NCI-H146 treated with DMSO at 0.1 percent for 48 hours (cell line): ENCODE measurements at regions not wholly inside any gene's neighbourhood (a gene's known extent, or its start where the extent isn't known, plus 50 kb on each side); places are given as distances from the start of the nearest gene placed in this dataset.
A peak's percentile ranks its signal among the peaks of the same experiment; 100 is the strongest.

Source experiments
- DNase-seq: peaks from one replicate; lab custom pipeline; 2025; ENCODE audit not compliant: unreplicated experiment; lab: John Stamatoyannopoulos, UW

DNA sequence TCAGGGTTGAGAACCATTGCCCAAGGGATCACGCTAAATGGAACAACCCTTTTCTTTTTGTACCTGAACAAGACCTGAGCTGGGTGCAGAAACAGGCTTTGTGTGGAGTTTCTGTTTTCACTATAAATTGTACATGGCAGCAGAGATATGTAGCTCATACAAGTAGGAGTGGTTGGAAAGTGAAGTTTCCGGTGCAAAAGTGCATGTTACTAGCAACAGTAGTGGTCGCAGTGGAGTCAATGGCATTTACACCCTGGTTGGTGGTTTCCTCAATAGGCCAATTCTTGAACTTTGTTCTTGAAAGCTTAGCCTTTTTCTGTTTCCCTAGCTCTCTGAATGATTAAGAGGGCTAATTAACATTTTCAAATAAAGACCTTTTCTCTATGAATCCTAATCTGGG lies 170.7 kb downstream of the NEBL start:
- DNase-seq = no peak

DNA sequence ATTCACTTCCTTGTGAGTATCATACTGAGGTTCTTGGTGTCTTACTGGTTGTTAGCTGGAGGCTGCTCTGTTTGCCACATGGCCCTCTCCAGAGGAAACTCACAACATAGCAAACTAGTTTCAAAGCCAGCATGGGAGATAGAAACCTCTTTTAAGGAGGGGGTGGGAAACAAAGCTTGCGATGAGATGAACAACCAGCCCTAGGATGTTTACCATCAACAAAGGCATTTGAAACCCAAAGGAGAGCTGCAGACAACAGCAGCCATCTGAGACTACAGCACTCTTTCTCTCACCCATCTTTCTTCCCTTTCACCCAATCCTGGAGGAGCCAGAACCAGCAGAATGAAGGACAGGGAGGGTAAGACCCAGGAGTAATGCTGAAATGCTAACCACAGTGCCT lies 182.1 kb downstream of the NEBL start:
- no peak for DNase-seq

DNA sequence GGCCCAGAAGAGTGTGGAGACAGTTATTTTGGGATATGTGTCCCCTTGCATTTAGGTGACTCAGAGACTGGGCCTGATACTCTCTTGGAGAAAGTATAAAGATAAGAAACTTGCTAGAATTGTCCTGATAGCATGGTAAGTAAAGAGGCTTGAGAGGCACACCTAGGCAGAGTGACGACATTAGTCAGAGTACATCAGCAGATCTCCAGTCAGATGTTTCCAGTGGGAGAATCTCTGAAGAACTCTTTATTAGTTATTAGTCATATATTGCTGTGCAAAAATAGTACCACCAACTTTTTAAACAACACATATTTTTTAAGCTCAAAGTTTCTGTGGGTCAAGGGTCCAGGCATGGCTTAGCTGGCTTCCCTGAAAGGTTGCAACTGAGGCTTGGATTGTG lies 182.6 kb downstream of the NEBL start:
- no peak for DNase-seq

DNA sequence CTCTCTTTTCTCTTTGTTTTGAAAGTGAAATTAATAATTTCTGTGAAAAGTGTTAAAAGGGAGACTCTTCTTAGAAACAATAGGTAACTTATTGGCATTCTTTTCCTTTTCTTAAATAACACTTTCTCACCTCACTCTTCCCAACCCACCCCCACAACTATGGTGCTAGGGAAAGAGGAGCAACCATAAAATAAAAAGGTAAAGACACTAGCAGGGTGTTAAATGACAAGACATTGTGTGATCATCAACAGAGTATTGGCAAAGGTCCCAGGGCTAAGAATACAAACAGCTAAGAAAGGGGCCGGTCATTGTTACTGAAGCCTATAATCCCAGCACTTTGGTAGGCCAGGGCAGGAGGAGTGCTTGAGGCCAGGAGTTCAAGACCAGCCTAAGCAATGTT lies 183.7 kb downstream of the NEBL start:
- no peak for DNase-seq

DNA sequence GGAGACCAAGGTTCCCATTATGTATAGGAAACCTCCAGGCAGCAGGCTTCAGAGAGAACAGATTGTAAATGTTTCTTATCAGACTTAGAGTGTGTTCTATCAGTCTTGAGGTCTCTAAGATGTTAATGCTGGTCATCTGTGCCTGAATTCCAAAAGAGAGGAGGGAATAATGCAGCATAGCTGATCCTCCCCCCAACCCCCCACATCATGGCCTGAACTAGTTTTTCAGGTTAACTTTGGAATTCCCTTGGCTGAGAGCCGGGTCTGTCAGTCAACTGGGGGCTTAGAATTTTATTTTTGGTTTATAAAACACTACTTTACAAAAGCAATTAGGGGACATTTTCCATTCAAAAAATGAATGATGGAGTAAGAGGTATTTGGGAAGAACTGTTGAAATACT lies 184.3 kb downstream of the NEBL start:
- DNase-seq = no peak

DNA sequence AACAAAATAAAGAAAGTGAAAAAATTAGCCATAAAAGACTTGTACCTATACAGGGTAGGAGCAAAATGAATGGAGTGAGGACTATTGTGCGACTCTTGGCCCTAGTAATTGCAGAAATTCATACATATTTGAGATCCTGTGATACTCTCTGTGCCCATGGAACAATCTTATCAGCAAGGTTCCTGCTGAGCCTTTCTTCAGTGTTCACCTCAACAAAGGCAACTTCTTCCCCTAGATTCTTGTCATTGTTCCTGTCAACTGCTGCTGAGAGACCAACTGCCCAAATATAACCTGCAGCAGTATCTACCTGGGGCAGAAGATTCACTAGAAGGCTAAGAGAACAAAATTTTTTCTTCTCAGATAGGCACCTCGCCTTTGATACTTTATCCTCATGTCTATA lies 187.4 kb downstream of the NEBL start:
- peak; percentile 84 for DNase-seq

DNA sequence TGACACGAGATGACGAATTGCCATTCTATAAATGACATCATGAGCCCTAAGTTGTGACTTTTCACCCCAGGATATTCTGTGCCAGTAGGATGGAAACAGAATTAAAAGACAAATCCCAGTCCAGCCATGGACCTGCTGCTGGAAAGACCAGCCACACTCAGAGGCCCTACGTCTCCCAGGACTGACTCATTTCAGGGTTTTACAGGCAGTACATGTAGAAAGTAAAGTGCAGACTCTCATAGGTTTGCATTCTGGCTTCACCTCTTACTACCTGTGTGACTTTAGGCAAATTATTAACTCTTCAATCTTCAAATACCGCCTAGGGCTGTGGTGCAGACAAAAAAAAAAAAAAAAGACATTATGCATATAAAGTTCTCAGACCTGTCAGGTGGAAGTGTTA lies 188.8 kb downstream of the NEBL start:
- DNase-seq = no peak

DNA sequence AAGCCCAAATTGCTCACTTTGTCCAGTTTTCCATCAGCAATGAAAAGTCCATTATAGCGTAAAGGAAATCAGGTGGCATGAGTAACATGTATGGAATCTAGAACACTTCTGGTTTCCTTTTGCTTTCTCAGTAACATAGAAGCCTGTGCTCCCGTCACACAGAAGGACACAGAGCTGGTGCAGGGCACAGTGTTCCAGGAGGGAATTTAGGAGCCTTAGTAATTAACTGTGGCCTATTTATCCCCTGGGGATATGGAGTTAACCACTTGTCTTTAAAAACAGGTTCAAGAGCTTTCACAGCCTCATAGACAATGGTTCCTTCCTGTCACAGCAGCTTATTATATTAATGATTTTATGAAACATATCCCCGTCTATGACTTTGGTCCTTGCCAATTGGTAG lies 189.9 kb downstream of the NEBL start:
- DNase-seq = no peak

DNA sequence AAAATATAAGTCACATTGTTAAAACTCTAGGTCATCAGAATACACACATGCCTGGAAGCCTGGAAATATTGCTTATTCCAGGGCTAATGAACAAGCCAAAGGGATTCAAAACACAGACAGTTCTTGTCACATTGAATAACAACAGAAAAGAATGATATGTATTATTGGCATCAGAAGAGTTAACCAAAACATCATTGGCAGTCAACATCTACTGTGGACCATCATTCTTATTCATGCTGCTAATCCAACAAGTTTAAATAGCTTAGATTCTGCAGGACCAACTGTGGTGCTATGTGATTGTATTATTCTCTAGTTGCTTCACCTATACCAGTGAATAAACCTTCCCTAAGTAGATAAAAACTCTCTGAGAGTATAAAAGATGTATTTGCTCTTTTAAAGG lies 198.3 kb downstream of the NEBL start:
- no peak for DNase-seq

DNA sequence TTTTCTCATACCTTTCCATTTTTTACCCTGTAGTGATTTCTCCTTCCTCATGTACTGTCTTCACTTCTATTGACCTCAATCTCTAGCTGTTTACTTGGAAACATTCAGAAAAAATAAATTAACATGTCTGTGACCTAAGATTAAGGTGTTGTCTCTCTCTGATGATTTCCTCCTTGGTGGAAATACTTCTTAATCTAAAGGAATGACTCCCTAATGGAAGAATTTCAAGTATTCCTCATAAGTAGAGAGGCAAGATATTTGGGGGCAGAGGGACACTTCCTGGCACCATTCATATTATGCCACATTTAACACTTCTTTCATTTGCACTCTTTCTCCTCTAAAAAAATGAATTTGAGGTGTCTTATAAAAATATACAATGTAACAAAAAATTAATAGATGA lies 202.8 kb downstream of the NEBL start:
- no peak for DNase-seq

DNA sequence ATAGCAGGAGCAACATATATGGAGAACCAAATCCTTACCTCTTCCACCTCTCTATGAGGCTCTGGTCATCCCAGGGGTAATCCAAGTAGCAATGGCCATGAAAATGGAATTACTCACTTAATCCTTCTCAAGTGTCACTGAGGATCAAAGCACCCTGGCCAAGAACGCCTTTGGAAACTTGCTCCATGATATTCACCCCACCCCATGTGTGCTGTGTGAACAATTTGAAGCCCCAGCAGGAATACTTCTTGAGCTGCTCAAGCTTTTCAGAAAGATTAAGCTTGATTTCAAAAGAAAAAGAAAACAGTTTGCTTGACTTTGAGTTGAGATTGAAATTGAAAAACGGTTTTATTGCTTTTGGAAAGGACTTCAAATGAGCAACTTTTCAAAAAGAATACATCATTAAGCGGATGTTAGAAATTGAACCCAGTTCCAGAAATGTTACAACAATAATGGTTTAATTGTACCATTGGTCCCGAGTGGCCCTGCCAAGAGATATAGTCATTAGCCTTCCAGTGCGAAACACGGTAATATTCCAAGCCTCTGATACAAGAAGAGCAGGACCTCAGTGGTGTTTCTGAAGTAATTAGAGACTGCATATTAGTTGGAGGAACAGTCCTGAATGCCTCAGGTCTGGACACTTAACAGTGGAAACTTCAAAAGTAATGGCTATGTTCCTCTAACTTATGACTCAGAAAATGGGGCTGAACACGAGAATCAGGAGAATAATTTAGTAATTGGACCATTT lies 208.1 kb downstream of the NEBL start:
- DNase-seq = no peak

DNA sequence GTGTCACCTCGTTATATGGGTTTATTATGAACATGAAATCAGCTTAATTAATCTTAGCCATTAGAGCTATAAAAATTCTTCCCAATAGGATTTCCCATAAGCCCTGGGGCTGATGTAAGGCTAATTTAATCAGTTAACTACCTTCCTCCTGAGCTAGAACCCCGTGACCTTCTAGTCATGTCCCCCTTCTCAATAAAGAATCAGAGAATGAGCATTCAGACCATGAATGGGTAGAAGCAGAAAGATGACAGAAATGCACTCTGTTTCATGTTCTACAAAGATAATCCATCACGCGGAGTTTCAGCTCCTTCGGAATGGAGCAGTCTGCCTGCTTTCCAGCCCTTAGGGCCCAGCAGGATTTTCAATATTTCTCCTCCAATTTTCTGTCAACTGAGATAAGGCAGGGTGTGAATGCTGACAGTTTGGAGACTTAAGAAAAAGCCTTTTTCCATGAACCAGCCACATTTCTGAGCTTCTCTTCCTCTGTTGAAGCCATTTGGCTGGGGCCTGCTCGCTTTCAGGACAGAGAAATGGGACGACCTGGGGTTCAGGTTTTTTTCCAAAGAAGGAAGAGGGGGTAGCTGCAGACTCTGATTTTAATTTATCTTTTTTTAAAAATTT lies 211.0 kb downstream of the NEBL start:
- no peak for DNase-seq

DNA sequence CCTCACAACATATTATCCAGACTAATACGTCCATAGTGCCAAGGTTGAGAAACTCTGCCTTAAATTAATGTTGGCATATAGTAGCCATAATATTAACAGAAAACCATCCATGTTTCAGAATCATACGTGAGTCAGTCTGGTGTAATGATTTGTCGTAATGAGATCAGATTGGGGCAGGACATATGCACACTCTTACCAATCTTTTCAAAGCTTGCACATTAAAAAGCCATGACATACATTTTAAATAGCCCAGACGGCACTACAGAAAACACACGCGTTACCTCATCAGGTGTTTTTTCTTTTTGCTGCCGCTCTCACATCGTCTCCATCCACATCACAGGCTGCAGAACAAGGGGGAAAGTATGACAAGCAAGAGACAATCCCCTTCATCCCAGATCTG lies 211.6 kb downstream of the NEBL start:
- no peak for DNase-seq

DNA sequence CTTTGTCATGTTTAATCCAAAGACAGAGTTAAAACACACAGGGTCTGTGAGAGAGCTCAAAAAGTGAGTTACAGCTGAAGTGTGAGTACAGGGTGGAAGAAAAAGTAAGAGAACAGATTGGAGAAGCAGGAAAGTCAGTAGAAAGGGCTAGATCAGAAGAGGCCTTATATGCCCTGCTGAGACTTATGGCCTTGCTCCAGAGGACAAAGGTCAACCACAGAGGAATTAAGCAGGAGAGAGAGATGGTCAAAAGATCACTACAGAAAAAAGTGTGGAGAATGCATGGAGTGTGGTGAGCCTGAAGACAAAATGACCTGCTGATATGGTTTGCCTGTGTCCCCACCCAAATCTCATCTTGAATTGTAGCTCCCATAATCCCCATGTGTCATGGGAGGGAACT lies 213.8 kb downstream of the NEBL start:
- no peak for DNase-seq

DNA sequence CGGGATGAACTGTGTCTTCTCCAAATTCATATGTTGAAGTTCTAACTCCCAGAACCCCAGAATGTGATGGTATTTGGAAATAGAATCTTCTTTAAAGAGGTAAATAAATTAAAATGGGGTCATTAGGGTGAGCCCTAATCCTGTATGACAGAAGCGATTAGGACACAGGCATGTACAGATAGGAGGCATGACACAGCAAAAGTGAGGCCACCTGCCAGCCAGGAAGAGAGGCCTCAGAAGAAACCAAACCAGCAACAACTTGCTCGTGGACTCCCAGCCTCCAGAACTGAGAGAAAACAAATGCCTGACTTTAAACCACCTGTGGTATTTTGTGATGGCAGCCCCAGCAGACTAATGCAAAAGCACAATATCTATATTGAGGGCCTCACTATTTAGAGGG lies 214.3 kb downstream of the NEBL start:
- no peak for DNase-seq

DNA sequence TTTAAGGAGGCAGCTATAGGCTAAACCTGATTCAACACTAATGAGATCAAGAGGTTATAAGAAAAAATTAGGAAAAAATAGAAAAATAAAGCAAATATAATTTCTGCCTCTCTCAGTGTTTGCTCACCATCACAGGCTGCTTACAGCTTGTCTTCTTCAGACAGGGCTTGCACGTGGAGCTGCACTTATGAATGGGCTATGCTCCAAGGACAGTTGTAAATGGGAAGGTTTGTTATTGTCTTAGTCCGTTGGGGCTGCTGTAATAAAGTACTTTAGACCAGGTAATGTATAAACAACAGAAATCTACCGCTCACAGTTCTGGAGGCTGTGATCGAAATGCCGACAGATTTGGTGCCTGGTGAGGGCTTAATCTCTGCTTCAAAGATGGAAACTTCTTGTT lies 219.8 kb downstream of the NEBL start:
- no peak for DNase-seq

DNA sequence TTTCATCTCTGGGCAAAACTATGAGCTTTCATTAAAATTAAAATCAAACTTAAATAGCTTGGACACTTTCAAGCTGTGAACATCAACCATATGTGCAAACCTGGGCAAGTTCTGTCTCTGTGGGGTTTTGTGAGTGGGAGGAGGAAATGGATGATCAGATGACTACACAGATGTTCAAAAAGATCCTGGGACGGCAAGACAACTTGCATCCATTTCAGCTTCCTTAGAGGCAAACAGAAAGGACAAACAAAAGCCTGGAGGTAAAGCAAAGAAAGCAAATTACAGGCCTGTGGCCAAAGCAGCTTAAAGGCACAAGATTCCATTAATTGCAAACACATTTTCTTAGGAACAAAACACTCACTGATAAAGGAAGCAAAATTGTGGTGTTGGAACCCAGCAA lies 222.2 kb downstream of the NEBL start:
- no peak for DNase-seq

DNA sequence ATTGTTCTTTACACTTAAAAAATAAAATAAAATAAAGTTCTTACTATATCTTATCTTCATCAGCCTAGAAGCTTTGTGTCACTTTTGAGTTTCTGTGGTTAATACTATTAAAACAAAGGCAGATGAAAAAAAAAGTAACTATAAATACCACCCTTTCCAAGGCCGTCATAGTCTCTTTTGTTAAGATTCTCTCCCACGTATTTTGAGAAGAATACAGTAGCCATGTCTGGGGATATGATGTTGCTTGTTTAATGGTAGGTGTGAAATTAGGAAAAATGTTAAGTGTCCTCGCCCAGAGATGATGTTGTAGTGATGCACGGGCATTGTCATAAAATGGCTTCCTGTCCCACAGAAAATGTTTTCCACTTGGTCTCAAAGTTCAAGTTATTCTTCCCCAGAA lies 223.9 kb downstream of the NEBL start:
- DNase-seq = no peak

DNA sequence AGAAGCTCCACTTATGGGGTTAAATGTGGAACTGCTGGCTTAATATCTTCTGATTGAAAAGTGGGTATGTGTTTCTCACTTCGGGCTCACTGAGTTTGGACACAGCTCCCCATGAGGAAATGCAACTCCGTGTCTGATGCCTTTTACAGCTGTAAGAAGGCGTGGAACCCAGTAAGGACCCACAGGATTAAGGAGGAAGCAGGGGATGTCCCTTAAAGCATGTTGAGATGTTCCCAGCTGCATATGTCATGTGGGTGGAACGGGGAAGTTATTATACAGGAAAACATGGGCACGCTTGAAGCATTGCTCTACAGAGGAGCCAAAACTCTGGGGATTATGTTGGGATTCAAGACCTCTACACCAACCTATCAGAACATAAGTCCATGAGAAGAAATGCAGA lies 224.4 kb downstream of the NEBL start:
- DNase-seq = no peak

DNA sequence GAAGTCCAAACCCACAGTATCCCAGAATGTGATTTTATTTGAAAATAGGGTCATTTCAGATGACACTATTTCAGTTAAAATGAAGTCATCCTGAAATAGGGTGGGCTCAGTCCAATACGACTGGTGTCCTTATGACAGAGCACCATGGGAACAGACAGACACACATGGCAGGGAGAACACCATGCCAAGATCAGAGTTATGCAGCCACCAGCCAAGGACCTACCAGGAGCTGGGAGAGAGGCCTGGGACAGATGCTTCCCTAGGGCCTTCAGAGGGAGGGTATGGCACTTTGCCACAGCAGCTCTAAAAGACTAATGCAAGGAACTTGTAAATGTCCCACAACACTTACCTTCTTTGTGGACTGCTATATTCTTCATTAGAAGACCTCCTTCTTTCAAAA lies 226.5 kb downstream of the NEBL start:
- DNase-seq = no peak

DNA sequence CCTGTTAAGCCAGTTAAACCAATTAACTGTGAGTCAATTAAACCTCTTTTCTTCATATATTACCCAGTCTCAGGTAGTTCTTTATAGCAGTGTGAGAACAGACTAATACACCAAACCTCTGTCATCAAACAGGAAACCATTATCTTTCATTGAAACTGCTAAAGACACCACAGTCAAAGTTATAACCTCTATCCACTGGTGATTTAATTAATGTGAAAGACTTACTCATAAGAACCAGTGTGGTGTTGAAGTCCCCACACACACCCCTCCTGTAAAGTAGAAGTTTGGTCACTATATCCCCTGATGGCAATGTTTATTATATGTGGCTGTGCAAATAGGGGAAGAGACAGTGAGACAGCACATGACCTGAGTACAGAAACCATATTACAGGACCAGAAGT lies 228.1 kb downstream of the NEBL start:
- DNase-seq = no peak

DNA sequence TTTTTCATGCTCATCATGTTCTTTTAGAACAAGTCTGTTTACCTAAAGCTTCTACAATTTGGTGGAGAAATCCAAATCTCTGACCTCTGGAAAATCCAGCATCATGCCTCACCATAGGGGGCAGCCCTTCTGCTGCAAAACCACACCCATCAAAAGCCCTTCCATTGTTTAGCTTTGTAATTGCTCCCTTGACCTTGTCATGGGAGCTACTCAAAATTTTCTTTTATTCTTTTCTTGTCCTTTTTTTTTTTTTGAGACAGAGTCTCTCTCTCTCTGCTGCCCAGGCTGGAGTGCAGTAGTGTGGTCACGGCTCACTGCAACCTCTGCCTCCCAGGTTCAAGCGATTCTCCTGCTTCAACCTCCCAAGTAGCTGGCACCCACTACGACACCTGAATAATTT lies 234.4 kb downstream of the NEBL start:
- no peak for DNase-seq

DNA sequence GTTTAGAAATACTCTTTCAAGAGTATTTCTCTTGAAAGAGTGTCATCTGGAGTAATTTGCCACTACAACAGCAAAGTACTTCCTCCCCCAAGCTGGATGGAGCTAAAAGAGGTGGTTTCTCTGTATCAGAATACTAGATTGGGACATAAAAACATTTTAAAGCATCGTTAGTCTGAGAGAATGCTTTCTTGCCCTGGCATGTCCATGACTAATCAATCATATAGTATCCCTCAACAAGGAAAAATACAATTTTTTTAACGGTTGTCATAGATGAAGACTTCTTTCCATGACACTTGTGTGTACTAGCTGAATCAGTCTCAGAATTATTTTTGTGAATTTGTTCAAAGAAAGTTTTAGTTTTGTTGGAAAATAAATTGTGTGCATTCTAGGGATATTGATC lies 237.9 kb downstream of the NEBL start:
- DNase-seq = no peak
